PFSK-1 (cell line): ENCODE measurements at regions not wholly inside any gene's neighbourhood (a gene's known extent, or its start where the extent isn't known, plus 50 kb on each side); places are given as distances from the start of the nearest gene placed in this dataset.

Experiments used
- POLR2AphosphoS5 ChIP-seq: IDR thresholded peaks from 2 replicates; pipeline ENCODE4 v1.6.1; 2012; ENCODE audit warnings: low read depth, mild to moderate bottlenecking, control low read depth, low read length, moderate library complexity
- REST ChIP-seq, 2 experiments: IDR thresholded peaks; 2 replicates each; pipeline versions ENCODE4 v1.6.1 to v1.8.0; 2011 to 2012; ENCODE audit warnings: low read depth in 2 of 2, low read length in 2 of 2, control low read depth in 1 of 2, inconsistent platforms in 1 of 2, mild to moderate bottlenecking in 1 of 2, moderate library complexity in 1 of 2; ENCODE audit not compliant: insufficient read depth in 1 of 2

- no peak for TF ChIP-seq POLR2AphosphoS5
- TF ChIP-seq REST (IDR thresholded peaks at IDR 0.05; ENCODE audit: insufficient read depth in 1 of 2, low read depth in 2 of 2, low read length in 2 of 2): no peak
These were observed 169.2 kb upstream of the LYSMD4 start for GRCh38 chr15:99902248-99902928.
